ENCODE measurements at regions not wholly inside any gene's neighbourhood (a gene's known extent, or its start where the extent isn't known, plus 50 kb on each side); places are given as distances from the start of the nearest gene placed in this dataset.

- TF ChIP-seq BHLHE40 (IDR thresholded peaks at IDR 0.05; ENCODE audit: borderline replicate concordance), result no peak
- TF ChIP-seq FOXK2 (IDR thresholded peaks at IDR 0.05), result no peak
- no peak for TF ChIP-seq TARDBP (IDR thresholded peaks at IDR 0.05)
- TF ChIP-seq NFRKB (IDR thresholded peaks at IDR 0.05), result no peak
- no peak for TF ChIP-seq SUZ12 (IDR thresholded peaks at IDR 0.05)
- TF ChIP-seq SP1 (IDR thresholded peaks at IDR 0.05), result no peak
- no peak for TF ChIP-seq FOXM1 (IDR thresholded peaks at IDR 0.05; ENCODE audit: borderline replicate concordance)
- TF ChIP-seq, protein P1, sequence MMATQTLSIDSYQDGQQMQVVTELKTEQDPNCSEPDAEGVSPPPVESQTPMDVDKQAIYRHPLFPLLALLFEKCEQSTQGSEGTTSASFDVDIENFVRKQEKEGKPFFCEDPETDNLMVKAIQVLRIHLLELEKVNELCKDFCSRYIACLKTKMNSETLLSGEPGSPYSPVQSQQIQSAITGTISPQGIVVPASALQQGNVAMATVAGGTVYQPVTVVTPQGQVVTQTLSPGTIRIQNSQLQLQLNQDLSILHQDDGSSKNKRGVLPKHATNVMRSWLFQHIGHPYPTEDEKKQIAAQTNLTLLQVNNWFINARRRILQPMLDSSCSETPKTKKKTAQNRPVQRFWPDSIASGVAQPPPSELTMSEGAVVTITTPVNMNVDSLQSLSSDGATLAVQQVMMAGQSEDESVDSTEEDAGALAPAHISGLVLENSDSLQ (IDR thresholded peaks at IDR 0.05), result no peak
- TF ChIP-seq HDGF (IDR thresholded peaks at IDR 0.05; ENCODE audit: borderline replicate concordance), result no peak
- TF ChIP-seq LEF1 (IDR thresholded peaks at IDR 0.05; ENCODE audit: borderline replicate concordance), result no peak
- no peak for TF ChIP-seq FOXA1 (IDR thresholded peaks at IDR 0.05)
- TF ChIP-seq CTBP1 (IDR thresholded peaks at IDR 0.05; ENCODE audit: borderline replicate concordance), result no peak
- TF ChIP-seq ELF4 (IDR thresholded peaks at IDR 0.05), result no peak
- TF ChIP-seq ARNT (IDR thresholded peaks at IDR 0.05), result no peak
These were observed 545.0 kb upstream of the ZNF804A start for GRCh38 chr2:184053326-184053725.
